Stimulated activated CD8-positive, alpha-beta memory T cell treated with anti-CD3 and anti-CD28 coated beads, Interleukin-4, amount 100 ng/mL, for 48 hours (primary cell): ENCODE measurements at regions not wholly inside any gene's neighbourhood (a gene's known extent, or its start where the extent isn't known, plus 50 kb on each side); places are given as distances from the start of the nearest gene placed in this dataset.
"Not testable (repeated sequence)": the region's sequence is repeated elsewhere in the genome, so short reads cannot be mapped to it uniquely, and the experiment has no call there.

Source experiments
- DNase-seq: peaks from one replicate; pipeline ENCODE4 v3.0.0-alpha.2; 2020

- DNase-seq: no peak
Observed at GRCh38 chr5:167850911-167851310, 440.5 kb upstream of the WWC1 start.

- no peak for DNase-seq
Observed at GRCh38 chr5:167851416-167851815, 440.0 kb upstream of the WWC1 start.

- DNase-seq: no peak
Observed at GRCh38 chr5:167852515-167852914, 438.9 kb upstream of the WWC1 start.

- DNase-seq: no peak
Observed at GRCh38 chr5:167853421-167853820, 438.0 kb upstream of the WWC1 start.

GRCh38 chr5:167855818-167856217 lies 435.6 kb upstream of the WWC1 start:
- DNase-seq: no peak

- DNase-seq: no peak
Observed at GRCh38 chr5:167857321-167857720, 434.1 kb upstream of the WWC1 start.

GRCh38 chr5:167858186-167858855 lies 433.1 kb upstream of the WWC1 start:
- not testable (repeated sequence) for DNase-seq

GRCh38 chr5:167861129-167861927 lies 430.1 kb upstream of the WWC1 start:
- DNase-seq: no peak

GRCh38 chr5:167861928-167862426 lies 429.5 kb upstream of the WWC1 start:
- DNase-seq: no peak

- no peak for DNase-seq
Observed at GRCh38 chr5:167863883-167864282, 427.6 kb upstream of the WWC1 start.

GRCh38 chr5:167864801-167865200 lies 426.6 kb upstream of the WWC1 start:
- DNase-seq: no peak

GRCh38 chr5:167866797-167867196 lies 424.6 kb upstream of the WWC1 start:
- DNase-seq: no peak

GRCh38 chr5:167867281-167867680 lies 424.2 kb upstream of the WWC1 start:
- no peak for DNase-seq

- DNase-seq: no peak
Observed at GRCh38 chr5:167869125-167869524, 422.3 kb upstream of the WWC1 start.

GRCh38 chr5:167870055-167870454 lies 421.4 kb upstream of the WWC1 start:
- no peak for DNase-seq

- DNase-seq: no peak
Observed at GRCh38 chr5:167871091-167871490, 420.4 kb upstream of the WWC1 start.

- DNase-seq: no peak
Observed at GRCh38 chr5:167872791-167873190, 418.7 kb upstream of the WWC1 start.

- no peak for DNase-seq
Observed at GRCh38 chr5:167877114-167877722, 414.2 kb upstream of the WWC1 start.

GRCh38 chr5:167877924-167878323 lies 413.5 kb upstream of the WWC1 start:
- DNase-seq: no peak

GRCh38 chr5:167880420-167880819 lies 411.0 kb upstream of the WWC1 start:
- DNase-seq: no peak

GRCh38 chr5:167881041-167881440 lies 410.4 kb upstream of the WWC1 start:
- no peak for DNase-seq

- no peak for DNase-seq
Observed at GRCh38 chr5:167886196-167886595, 405.2 kb upstream of the WWC1 start.

- DNase-seq: no peak
Observed at GRCh38 chr5:167888393-167888792, 403.1 kb upstream of the WWC1 start.

- DNase-seq: no peak
Observed at GRCh38 chr5:167889276-167889675, 402.2 kb upstream of the WWC1 start.
